ENCODE measurements at regions not wholly inside any gene's neighbourhood (a gene's known extent, or its start where the extent isn't known, plus 50 kb on each side); places are given as distances from the start of the nearest gene placed in this dataset.

GRCh38 chr13:72500851-72501250 is 226.6 kb downstream of the MZT1 start:
- H3K4me3 Mint-ChIP-seq = no peak overlapping the region
- no peaks in the 10 kb centered on the region for H3K9me3 Mint-ChIP-seq (ENCODE audit: low read depth)
- H3K27ac Mint-ChIP-seq = no peak overlapping the region
- CTCF ChIA-PET = interaction anchor here (0.7 kb wide), 1 partner anchor 102 kb away, joined by 3 read pairs; no protein-coding TSS in a partner anchor
- DNase-seq = no peak
- H3K27me3 Mint-ChIP-seq = no peaks in the 10 kb centered on the region
- no peaks in the 10 kb centered on the region for H3K36me3 Mint-ChIP-seq
- no peak for ATAC-seq
- H3K4me1 Mint-ChIP-seq = no peaks in the 10 kb centered on the region

- no peaks in the 10 kb centered on the region for H3K36me3 Mint-ChIP-seq
- no peaks in the 10 kb centered on the region for H3K4me1 Mint-ChIP-seq
- H3K27me3 Mint-ChIP-seq = no peaks in the 10 kb centered on the region
- H3K4me3 Mint-ChIP-seq = no peak overlapping the region
- no peak for ATAC-seq
- H3K27ac Mint-ChIP-seq = no peak overlapping the region
- H3K9me3 Mint-ChIP-seq (ENCODE audit: low read depth) = no peaks in the 10 kb centered on the region
- CTCF ChIA-PET = no interaction called here
- no peak for DNase-seq
Measured at GRCh38 chr13:72495681-72496080, 231.7 kb downstream of the MZT1 start.

- H3K36me3 Mint-ChIP-seq = no peaks in the 10 kb centered on the region
- H3K27ac Mint-ChIP-seq = no peak overlapping the region
- CTCF ChIA-PET = no interaction called here
- H3K4me1 Mint-ChIP-seq = no peaks in the 10 kb centered on the region
- no peak for ATAC-seq
- H3K27me3 Mint-ChIP-seq = no peaks in the 10 kb centered on the region
- no peak overlapping the region for H3K4me3 Mint-ChIP-seq
- H3K9me3 Mint-ChIP-seq (ENCODE audit: low read depth) = no peaks in the 10 kb centered on the region
- no peak for DNase-seq
Measured at GRCh38 chr13:72489751-72490150, 237.7 kb downstream of the MZT1 start.

- H3K27ac Mint-ChIP-seq = no peak overlapping the region
- CTCF ChIA-PET = no interaction called here
- peaks cover 3% of the 10 kb centered on the region for H3K9me3 Mint-ChIP-seq (ENCODE audit: low read depth)
- DNase-seq (no peak), ATAC-seq (no peak)
- H3K4me1 Mint-ChIP-seq = no peaks in the 10 kb centered on the region
- no peak overlapping the region for H3K4me3 Mint-ChIP-seq
- H3K27me3 Mint-ChIP-seq = no peaks in the 10 kb centered on the region
- H3K36me3 Mint-ChIP-seq = no peaks in the 10 kb centered on the region
Measured at GRCh38 chr13:72473321-72473720, 254.1 kb downstream of the MZT1 start.

- no peak overlapping the region for H3K27ac Mint-ChIP-seq
Measured at GRCh38 chr13:72469906-72470305, 257.5 kb downstream of the MZT1 start.

GRCh38 chr13:72463561-72463960 is 263.9 kb downstream of the MZT1 start:
- Mint-ChIP-seq H3K4me1 (no peaks in the 10 kb centered on the region), H3K4me3 (no peak overlapping the region), H3K27me3 (no peaks in the 10 kb centered on the region), H3K9me3 (ENCODE audit: low read depth) (no peaks in the 10 kb centered on the region), H3K36me3 (no peaks in the 10 kb centered on the region), H3K27ac (no peak overlapping the region)
- ATAC-seq (no peak), DNase-seq (no peak)
- CTCF ChIA-PET = no interaction called here

More at GRCh38 chr13:72469906-72470305, 257.5 kb downstream of the MZT1 start:
- no peaks in the 10 kb centered on the region for H3K4me1 Mint-ChIP-seq
- CTCF ChIA-PET = no interaction called here
- H3K4me3 Mint-ChIP-seq = no peak overlapping the region
- H3K27me3 Mint-ChIP-seq = no peaks in the 10 kb centered on the region
- H3K9me3 Mint-ChIP-seq (ENCODE audit: low read depth) = peaks cover 3% of the 10 kb centered on the region
- ATAC-seq = no peak
- DNase-seq = no peak
- no peaks in the 10 kb centered on the region for H3K36me3 Mint-ChIP-seq

GRCh38 chr13:72462726-72463125 is 264.7 kb downstream of the MZT1 start:
- no peaks in the 10 kb centered on the region for H3K36me3 Mint-ChIP-seq
- no peak overlapping the region for H3K4me3 Mint-ChIP-seq

GRCh38 chr13:72462166-72462565 is 265.3 kb downstream of the MZT1 start:
- CTCF ChIA-PET = no interaction called here
- DNase-seq (no peak), ATAC-seq (no peak)
- H3K4me1 Mint-ChIP-seq = no peaks in the 10 kb centered on the region
- H3K27ac Mint-ChIP-seq = no peak overlapping the region
- no peak overlapping the region for H3K4me3 Mint-ChIP-seq
- H3K36me3 Mint-ChIP-seq = no peaks in the 10 kb centered on the region
- H3K27me3 Mint-ChIP-seq = no peaks in the 10 kb centered on the region
- H3K9me3 Mint-ChIP-seq (ENCODE audit: low read depth) = no peaks in the 10 kb centered on the region

More at GRCh38 chr13:72462726-72463125, 264.7 kb downstream of the MZT1 start:
- CTCF ChIA-PET = no interaction called here
- DNase-seq (no peak), ATAC-seq (no peak)
- H3K9me3 Mint-ChIP-seq (ENCODE audit: low read depth) = no peaks in the 10 kb centered on the region
- H3K27me3 Mint-ChIP-seq = no peaks in the 10 kb centered on the region
- no peaks in the 10 kb centered on the region for H3K4me1 Mint-ChIP-seq
- no peak overlapping the region for H3K27ac Mint-ChIP-seq

- no peaks in the 10 kb centered on the region for H3K4me1 Mint-ChIP-seq
- H3K27ac Mint-ChIP-seq = no peak overlapping the region
- no peaks in the 10 kb centered on the region for H3K9me3 Mint-ChIP-seq (ENCODE audit: low read depth)
- H3K36me3 Mint-ChIP-seq = no peaks in the 10 kb centered on the region
- ATAC-seq = no peak
- no peak for DNase-seq
- H3K27me3 Mint-ChIP-seq = no peaks in the 10 kb centered on the region
- CTCF ChIA-PET = no interaction called here
- H3K4me3 Mint-ChIP-seq = no peak overlapping the region
Measured at GRCh38 chr13:72458701-72459100, 268.7 kb downstream of the MZT1 start.

GRCh38 chr13:72457151-72457550 is 270.3 kb downstream of the MZT1 start:
- Mint-ChIP-seq H3K9me3 (ENCODE audit: low read depth) (no peaks in the 10 kb centered on the region), H3K4me3 (no peak overlapping the region), H3K27me3 (no peaks in the 10 kb centered on the region), H3K4me1 (no peaks in the 10 kb centered on the region), H3K36me3 (no peaks in the 10 kb centered on the region), H3K27ac (no peak overlapping the region)
- DNase-seq = no peak
- CTCF ChIA-PET = no interaction called here
- ATAC-seq = no peak

GRCh38 chr13:72456486-72456885 is 270.9 kb downstream of the MZT1 start:
- H3K27ac Mint-ChIP-seq = no peak overlapping the region
- CTCF ChIA-PET = no interaction called here
- no peaks in the 10 kb centered on the region for H3K36me3 Mint-ChIP-seq
- ATAC-seq (no peak), DNase-seq (no peak)
- H3K4me3 Mint-ChIP-seq = no peak overlapping the region
- no peaks in the 10 kb centered on the region for H3K4me1 Mint-ChIP-seq
- H3K27me3 Mint-ChIP-seq = no peaks in the 10 kb centered on the region
- H3K9me3 Mint-ChIP-seq (ENCODE audit: low read depth) = no peaks in the 10 kb centered on the region

GRCh38 chr13:72453161-72453560 is 274.3 kb downstream of the MZT1 start:
- H3K36me3 Mint-ChIP-seq = no peaks in the 10 kb centered on the region
- no peak for ATAC-seq
- no peaks in the 10 kb centered on the region for H3K4me1 Mint-ChIP-seq
- CTCF ChIA-PET = no interaction called here
- DNase-seq = no peak
- no peaks in the 10 kb centered on the region for H3K27me3 Mint-ChIP-seq
- peaks cover 3% of the 10 kb centered on the region for H3K9me3 Mint-ChIP-seq (ENCODE audit: low read depth)
- no peak overlapping the region for H3K27ac Mint-ChIP-seq
- no peak overlapping the region for H3K4me3 Mint-ChIP-seq

GRCh38 chr13:72448082-72448481 is 279.3 kb downstream of the MZT1 start:
- CTCF ChIA-PET = no interaction called here
- H3K27me3 Mint-ChIP-seq = no peaks in the 10 kb centered on the region

GRCh38 chr13:72444999-72445398 is 282.4 kb downstream of the MZT1 start:
- Mint-ChIP-seq H3K27ac (no peak overlapping the region), H3K4me1 (no peaks in the 10 kb centered on the region), H3K9me3 (ENCODE audit: low read depth) (peaks cover 4% of the 10 kb centered on the region), H3K36me3 (no peaks in the 10 kb centered on the region), H3K4me3 (no peak overlapping the region), H3K27me3 (no peaks in the 10 kb centered on the region)
- ATAC-seq = no peak
- DNase-seq = no peak
- CTCF ChIA-PET = no interaction called here

More at GRCh38 chr13:72448082-72448481, 279.3 kb downstream of the MZT1 start:
- no peak overlapping the region for H3K4me3 Mint-ChIP-seq
- peaks cover 6% of the 10 kb centered on the region for H3K9me3 Mint-ChIP-seq (ENCODE audit: low read depth)
- no peak for ATAC-seq
- no peak overlapping the region for H3K27ac Mint-ChIP-seq
- H3K4me1 Mint-ChIP-seq = no peaks in the 10 kb centered on the region
- no peak for DNase-seq
- no peaks in the 10 kb centered on the region for H3K36me3 Mint-ChIP-seq

GRCh38 chr13:72437458-72437857 is 290.0 kb downstream of the MZT1 start:
- Mint-ChIP-seq H3K4me3 (no peak overlapping the region), H3K27me3 (no peaks in the 10 kb centered on the region), H3K9me3 (ENCODE audit: low read depth) (peaks cover 2% of the 10 kb centered on the region), H3K27ac (no peak overlapping the region), H3K4me1 (no peaks in the 10 kb centered on the region), H3K36me3 (no peaks in the 10 kb centered on the region)
- CTCF ChIA-PET = no interaction called here
- ATAC-seq = no peak
- DNase-seq = no peak
